ENCODE measurements at regions not wholly inside any gene's neighbourhood (a gene's known extent, or its start where the extent isn't known, plus 50 kb on each side); places are given as distances from the start of the nearest gene placed in this dataset.

- TF ChIP-seq CTCF (optimal IDR thresholded peaks at IDR 0.05 in 1 of 3, IDR thresholded peaks at IDR 0.05 in 1 of 3, conservative IDR thresholded peaks at IDR 0.05 in 1 of 3; ENCODE audit: extremely low read depth in 1 of 3, insufficient read depth in 2 of 3, low read length in 3 of 3): no peak
- TF ChIP-seq EZH2 (IDR thresholded peaks at IDR 0.05; ENCODE audit: low read length): no peak
Measured at GRCh38 chr16:14371778-14372431, 258.2 kb downstream of the PARN start.
